Osteocyte (in vitro differentiated cells): ENCODE measurements at regions not wholly inside any gene's neighbourhood (a gene's known extent, or its start where the extent isn't known, plus 50 kb on each side); places are given as distances from the start of the nearest gene placed in this dataset.

Experiments used
- DNase-seq: peaks from one replicate; pipeline ENCODE4 v3.0.0; 2021; ENCODE audit warnings: mixed read lengths; ENCODE audit not compliant: unreplicated experiment; ENCODE audit errors: extremely low spot score
- H3K27ac Mint-ChIP-seq: one replicate; pipeline ENCODE4 v1.8.0; 2021; ENCODE audit warnings: mild to moderate bottlenecking, mixed read lengths; ENCODE audit not compliant: unreplicated experiment
- H3K27me3 Mint-ChIP-seq: one replicate; pipeline ENCODE4 v1.8.0; 2021; ENCODE audit warnings: mixed read lengths; ENCODE audit not compliant: unreplicated experiment
- H3K36me3 Mint-ChIP-seq: one replicate; pipeline ENCODE4 v1.8.0; 2021; ENCODE audit warnings: mixed read lengths; ENCODE audit not compliant: unreplicated experiment
- H3K4me1 Mint-ChIP-seq: one replicate; pipeline ENCODE4 v1.8.0; 2021; ENCODE audit warnings: mixed read lengths; ENCODE audit not compliant: unreplicated experiment
- H3K4me3 Mint-ChIP-seq: one replicate; pipeline ENCODE4 v1.8.0; 2021; ENCODE audit warnings: mild to moderate bottlenecking, moderate library complexity, mixed read lengths; ENCODE audit not compliant: unreplicated experiment
- H3K9me3 Mint-ChIP-seq: one replicate; pipeline ENCODE4 v1.8.0; 2021; ENCODE audit warnings: mixed read lengths; ENCODE audit not compliant: unreplicated experiment
- TF ChIP-seq, protein P1 (sequence below): fragments of 200-600 bp; sonication (generic); IDR thresholded peaks from 2 replicates; pipeline ENCODE4 v1.5.0; 2021; ENCODE audit warnings: antibody characterized with exemption, mild to moderate bottlenecking, moderate library complexity

DNA sequence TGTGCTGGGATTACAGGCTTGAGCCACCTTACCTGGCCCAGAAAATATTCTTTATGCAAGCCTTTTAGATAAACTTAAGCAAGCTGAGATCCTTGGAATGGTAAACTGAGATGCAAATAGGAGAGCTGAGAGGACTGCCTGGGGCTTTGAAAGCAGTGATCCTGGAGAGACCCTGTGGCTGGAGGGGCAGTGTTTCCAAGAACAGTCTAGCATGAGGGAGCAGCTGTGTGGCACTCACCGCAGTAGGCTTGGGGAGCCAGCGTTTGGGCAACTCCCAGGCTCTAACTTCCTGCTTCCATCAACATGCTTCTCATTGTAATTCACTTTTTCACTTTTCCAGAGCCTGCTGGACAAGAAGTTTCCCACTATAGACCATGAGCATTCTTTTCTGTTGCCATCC lies 144.1 kb upstream of the CELF4 start:
- Mint-ChIP-seq H3K9me3 (peaks cover 9% of the 10 kb centered on the region), H3K27me3 (no peaks in the 10 kb centered on the region), H3K4me3 (no peak overlapping the region), H3K4me1 (no peaks in the 10 kb centered on the region), H3K36me3 (no peaks in the 10 kb centered on the region), H3K27ac (no peak overlapping the region)
- TF ChIP-seq, protein P1, sequence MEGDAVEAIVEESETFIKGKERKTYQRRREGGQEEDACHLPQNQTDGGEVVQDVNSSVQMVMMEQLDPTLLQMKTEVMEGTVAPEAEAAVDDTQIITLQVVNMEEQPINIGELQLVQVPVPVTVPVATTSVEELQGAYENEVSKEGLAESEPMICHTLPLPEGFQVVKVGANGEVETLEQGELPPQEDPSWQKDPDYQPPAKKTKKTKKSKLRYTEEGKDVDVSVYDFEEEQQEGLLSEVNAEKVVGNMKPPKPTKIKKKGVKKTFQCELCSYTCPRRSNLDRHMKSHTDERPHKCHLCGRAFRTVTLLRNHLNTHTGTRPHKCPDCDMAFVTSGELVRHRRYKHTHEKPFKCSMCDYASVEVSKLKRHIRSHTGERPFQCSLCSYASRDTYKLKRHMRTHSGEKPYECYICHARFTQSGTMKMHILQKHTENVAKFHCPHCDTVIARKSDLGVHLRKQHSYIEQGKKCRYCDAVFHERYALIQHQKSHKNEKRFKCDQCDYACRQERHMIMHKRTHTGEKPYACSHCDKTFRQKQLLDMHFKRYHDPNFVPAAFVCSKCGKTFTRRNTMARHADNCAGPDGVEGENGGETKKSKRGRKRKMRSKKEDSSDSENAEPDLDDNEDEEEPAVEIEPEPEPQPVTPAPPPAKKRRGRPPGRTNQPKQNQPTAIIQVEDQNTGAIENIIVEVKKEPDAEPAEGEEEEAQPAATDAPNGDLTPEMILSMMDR = no peak
- no peak for DNase-seq

DNA sequence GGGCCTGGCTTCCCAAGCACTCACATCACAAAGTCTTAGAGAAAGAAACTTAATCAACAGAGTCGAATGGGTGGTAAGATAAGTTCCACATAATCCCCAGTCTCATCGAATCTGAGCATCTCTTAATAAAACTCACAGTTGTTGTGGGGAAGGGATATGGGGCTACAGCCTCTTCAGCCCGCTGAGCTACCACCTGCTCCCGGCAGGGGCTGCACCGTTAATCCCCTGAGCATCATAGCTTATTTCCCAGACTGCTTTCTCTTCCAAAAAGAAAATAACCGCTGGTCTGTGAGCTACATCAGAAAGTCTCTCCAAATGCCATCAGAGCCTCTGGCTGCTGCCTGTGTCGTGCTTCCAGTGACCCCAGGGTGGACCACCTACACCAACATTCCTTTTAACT lies 139.4 kb upstream of the CELF4 start:
- no peaks in the 10 kb centered on the region for H3K27me3 Mint-ChIP-seq
- TF ChIP-seq, protein P1 = no peak
- no peak overlapping the region for H3K4me3 Mint-ChIP-seq
- no peak overlapping the region for H3K27ac Mint-ChIP-seq
- DNase-seq = no peak
- H3K9me3 Mint-ChIP-seq = peaks cover 13% of the 10 kb centered on the region
- no peaks in the 10 kb centered on the region for H3K36me3 Mint-ChIP-seq
- no peaks in the 10 kb centered on the region for H3K4me1 Mint-ChIP-seq

DNA sequence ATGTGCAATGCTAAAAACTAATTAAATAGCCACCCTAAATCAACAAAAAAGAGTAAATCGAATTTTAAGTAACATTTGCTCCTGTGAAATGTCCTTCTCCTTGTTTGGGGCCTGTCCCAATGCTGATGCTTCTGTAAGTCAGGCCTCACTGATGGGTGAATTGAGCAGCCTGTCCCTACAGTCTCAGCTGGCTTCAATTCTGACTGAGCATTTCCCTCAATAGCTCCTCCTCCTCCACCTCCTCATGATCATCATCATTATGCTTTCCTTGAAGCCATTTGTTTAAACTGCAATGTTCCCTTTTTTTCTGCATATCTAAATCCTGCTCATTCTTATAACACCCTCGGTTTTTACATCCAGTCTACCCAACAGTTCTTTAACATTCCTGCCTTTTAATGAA lies 137.2 kb upstream of the CELF4 start:
- no peaks in the 10 kb centered on the region for H3K27me3 Mint-ChIP-seq
- H3K4me3 Mint-ChIP-seq = no peak overlapping the region
- H3K9me3 Mint-ChIP-seq = peaks cover 18% of the 10 kb centered on the region
- DNase-seq = no peak
- TF ChIP-seq, protein P1 = no peak
- H3K4me1 Mint-ChIP-seq = no peaks in the 10 kb centered on the region
- H3K27ac Mint-ChIP-seq = no peak overlapping the region
- no peaks in the 10 kb centered on the region for H3K36me3 Mint-ChIP-seq

DNA sequence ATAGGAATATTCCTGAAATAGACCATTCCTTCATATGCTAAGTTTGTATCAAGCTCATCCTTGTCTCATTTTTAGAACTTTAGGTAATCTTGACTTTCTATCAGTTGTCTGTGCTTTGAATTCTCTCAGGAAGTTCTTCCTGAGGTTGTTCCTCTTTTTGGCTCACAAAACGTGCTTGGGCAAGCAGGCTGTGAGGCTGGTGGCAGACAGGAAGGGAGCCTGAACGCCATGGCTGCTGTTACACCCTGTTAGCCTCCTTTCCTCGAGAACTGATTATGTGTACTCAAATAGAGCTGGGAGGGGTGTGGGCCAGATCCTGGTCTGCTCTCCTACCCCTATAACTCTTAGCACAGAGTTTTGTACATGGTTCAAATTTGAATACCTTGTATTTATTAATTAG lies 136.4 kb upstream of the CELF4 start:
- Mint-ChIP-seq H3K9me3 (peaks cover 25% of the 10 kb centered on the region), H3K27me3 (no peaks in the 10 kb centered on the region), H3K4me3 (no peak overlapping the region), H3K36me3 (no peaks in the 10 kb centered on the region), H3K27ac (no peak overlapping the region), H3K4me1 (no peaks in the 10 kb centered on the region)
- no peak for DNase-seq
- TF ChIP-seq, protein P1 = no peak

DNA sequence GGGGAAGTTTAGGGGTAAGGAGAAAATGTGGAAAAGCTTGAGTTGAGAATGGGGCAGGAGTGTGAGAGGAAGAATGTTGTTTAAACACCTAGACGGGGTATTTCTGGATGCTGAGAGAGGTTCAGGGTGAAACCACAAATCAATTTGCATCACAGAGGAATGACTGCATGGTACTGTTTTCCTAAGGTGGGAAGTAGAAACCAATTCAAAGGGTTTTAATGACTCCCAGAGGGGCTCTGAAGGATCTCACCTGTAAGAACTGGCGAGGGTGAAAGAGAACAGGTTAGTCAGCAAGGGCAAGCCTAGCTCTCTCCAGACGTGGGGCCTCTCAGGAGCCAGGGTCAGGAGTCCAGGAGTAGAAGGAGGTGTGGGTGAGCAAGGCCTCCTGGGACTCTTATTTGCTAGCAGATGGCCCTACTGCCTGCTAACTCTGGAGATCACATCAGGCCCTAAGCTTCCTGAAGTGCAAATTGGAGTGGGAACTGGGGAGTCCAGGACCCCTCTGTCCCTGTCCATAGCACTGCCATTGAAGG lies 133.0 kb upstream of the CELF4 start:
- H3K27me3 Mint-ChIP-seq = no peaks in the 10 kb centered on the region
- TF ChIP-seq, protein P1 = no peak
- H3K9me3 Mint-ChIP-seq = peaks cover 21% of the 10 kb centered on the region
- no peaks in the 10 kb centered on the region for H3K36me3 Mint-ChIP-seq
- H3K4me1 Mint-ChIP-seq = no peaks in the 10 kb centered on the region
- DNase-seq = no peak
- H3K4me3 Mint-ChIP-seq = no peak overlapping the region
- H3K27ac Mint-ChIP-seq = no peak overlapping the region
